Fibroblast of pulmonary artery (primary cell): ENCODE measurements at regions not wholly inside any gene's neighbourhood (a gene's known extent, or its start where the extent isn't known, plus 50 kb on each side); places are given as distances from the start of the nearest gene placed in this dataset.
A peak's percentile ranks its signal among the peaks of the same experiment; 100 is the strongest.
"Not testable (repeated sequence)": the region's sequence is repeated elsewhere in the genome, so short reads cannot be mapped to it uniquely, and the experiment has no call there.

Source experiments
- DNase-seq: peaks from one replicate; pipeline ENCODE4 v3.0.0-alpha.2; 2010; ENCODE audit warnings: low read depth
- H3K4me3 ChIP-seq: replicated peaks from 2 replicates; pipeline ENCODE4 v1.5.1; 2011; ENCODE audit warnings: low read depth, mild to moderate bottlenecking, control low read depth, low read length, moderate library complexity
- CTCF ChIP-seq: IDR thresholded peaks from 2 replicates; pipeline ENCODE4 v1.5.1; 2011; ENCODE audit warnings: mild to moderate bottlenecking, control low read depth, low read length, inconsistent platforms; ENCODE audit errors: missing control alignments

DNA sequence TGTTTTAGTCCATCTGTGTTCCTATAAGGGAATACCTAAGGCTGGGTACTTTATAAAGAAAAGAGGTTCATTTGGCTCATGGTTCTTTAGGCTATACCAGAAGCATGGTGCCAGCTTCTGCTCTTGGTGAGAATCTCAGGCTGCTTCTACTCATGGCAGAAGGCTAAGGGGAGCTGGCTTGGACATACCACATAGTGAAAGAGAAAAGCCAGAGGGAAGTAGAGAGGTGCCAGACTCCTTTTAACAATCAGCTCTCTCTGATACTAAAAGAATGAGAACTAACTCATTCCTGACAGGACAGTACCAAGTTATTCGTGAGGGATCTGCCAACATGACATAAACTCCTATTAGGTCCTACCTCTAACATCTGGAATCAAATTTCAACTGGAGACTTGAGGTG, 1250.2 kb upstream of the CNTN5 start:
- no peak overlapping the region for H3K4me3 ChIP-seq
- no peak for DNase-seq
- TF ChIP-seq CTCF = no peak

- DNase-seq = peak; percentile 40
- no peak overlapping the region for H3K4me3 ChIP-seq
- TF ChIP-seq CTCF = no peak
Measured at GRCh38 chr11:97772705-97773104, 1248.0 kb upstream of the CNTN5 start.

DNA sequence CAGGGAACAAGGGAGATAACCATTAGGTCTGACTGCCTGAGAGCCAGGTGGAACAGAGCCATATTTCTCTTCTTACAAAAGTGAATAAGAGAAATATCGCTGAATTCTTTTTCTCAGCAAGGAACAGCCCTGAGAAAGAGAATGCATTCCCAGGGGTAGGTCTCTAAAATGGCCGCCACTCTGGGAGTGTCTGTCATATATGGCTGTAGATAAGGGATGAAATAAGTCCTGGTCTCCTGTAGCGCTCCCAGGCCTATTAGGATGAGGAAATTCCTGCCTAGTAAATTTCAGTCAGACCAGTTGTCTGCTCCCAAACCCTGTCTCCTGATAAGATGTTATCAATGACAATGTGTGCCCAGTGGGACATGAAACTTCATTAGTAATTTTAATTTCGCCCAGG, 1236.4 kb upstream of the CNTN5 start:
- H3K4me3 ChIP-seq, DNase-seq: not testable (repeated sequence)

DNA sequence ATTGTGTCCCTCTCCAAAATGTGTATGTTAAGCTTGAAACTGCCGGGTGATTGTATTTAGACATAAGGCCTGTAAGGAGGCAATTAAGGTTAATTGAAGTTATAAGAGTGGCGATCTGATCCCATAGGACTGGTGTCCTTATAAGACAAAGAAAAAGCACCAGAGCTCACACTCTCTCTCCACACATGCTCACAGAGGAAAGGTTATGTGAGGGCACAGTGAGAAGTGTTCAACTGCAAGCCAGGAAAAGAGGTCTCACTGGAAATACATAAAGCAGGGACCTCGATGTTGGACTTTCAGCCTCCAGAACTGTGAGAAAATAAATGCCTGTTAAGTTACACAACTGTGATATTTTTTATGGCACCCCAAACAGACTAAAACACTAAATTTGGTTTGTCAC, 1233.8 kb upstream of the CNTN5 start:
- no peak for DNase-seq
- no peak overlapping the region for H3K4me3 ChIP-seq
- TF ChIP-seq CTCF = no peak

GRCh38 chr11:97794876-97795275, 1225.9 kb upstream of the CNTN5 start:
- no peak for DNase-seq
- TF ChIP-seq CTCF = no peak
- H3K4me3 ChIP-seq = no peak overlapping the region

- no peak for TF ChIP-seq CTCF
- H3K4me3 ChIP-seq = no peak overlapping the region
- DNase-seq = no peak
Measured at GRCh38 chr11:97800891-97801290, 1219.9 kb upstream of the CNTN5 start.

DNA sequence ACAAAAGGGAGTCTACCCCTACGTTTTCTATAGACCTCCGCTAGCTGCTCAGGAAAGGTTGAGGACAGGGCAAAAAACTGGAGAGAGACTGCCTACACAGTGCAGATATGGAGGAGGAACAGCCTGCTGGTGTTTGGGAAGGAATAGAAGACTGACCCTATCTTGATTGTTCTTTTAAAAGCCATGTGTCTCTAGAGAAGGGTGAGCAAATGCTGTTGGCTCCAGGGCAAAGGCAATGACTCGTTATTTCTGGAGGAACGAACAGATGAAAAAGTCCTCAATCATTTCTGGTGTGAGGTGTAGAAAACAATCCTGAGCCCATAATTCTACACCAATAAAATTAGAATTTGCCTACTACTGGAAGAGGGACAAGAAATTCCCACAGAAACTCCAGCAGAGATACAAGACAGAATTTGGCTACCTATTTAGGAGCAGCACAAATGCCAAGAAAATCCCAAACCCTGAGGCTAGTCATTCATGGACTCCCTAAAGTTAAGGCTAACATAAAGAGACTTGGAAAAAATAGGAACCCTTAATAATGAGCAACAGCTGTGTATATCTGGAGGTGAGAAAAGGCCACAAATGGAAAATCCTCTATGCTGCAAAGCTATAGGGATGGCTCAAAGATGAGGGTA, 1206.3 kb upstream of the CNTN5 start:
- peak; percentile 21 for DNase-seq
- H3K4me3 ChIP-seq = no peak overlapping the region
- TF ChIP-seq CTCF = no peak

DNA sequence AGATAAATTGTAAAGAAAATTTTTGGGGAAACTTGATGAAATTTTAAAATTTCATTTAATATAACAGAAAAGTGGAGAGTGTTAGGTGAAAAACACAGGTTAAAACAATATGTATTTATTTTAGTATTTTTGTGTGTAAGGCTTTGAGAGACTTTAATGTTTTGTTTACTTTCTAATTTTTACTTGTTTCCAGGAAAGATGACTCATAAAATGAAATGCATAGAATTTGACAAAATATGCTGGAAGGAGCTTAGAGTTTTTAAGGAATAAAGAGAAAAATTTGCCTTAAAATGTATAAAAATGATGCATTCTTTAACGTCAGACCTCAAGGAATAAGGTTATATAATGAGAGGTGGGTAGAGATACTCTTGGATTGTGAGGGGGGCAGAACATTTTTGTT, 1205.1 kb upstream of the CNTN5 start:
- no peak overlapping the region for H3K4me3 ChIP-seq
- DNase-seq = peak; percentile 69
- no peak for TF ChIP-seq CTCF
